ENCODE measurements at regions not wholly inside any gene's neighbourhood (a gene's known extent, or its start where the extent isn't known, plus 50 kb on each side); places are given as distances from the start of the nearest gene placed in this dataset.

- H3K4me3 ChIP-seq, result no peak overlapping the region
- no peaks in the 10 kb centered on the region for H3K9me2 ChIP-seq (replicated peaks; ENCODE audit: insufficient read depth)
- no peaks in the 10 kb centered on the region for H3K79me2 ChIP-seq
- H3K4me2 ChIP-seq, result peak overlapping the region; percentile 45
- H4K20me1 ChIP-seq (ENCODE audit: insufficient read depth, poor library complexity, severe bottlenecking), result no peaks in the 10 kb centered on the region
- WGBS (ENCODE audit: low lambda C conversion rate, missing lambda C conversion rate), result 43% methylated on average over 10 of the region's 10 CpGs
- no peak overlapping the region for H2AFZ ChIP-seq
- DNase-seq (ENCODE audit: low spot score), result peak; percentile 68
- peaks cover 5% of the 10 kb centered on the region for H3K4me1 ChIP-seq (ENCODE audit: insufficient read depth)
- TF ChIP-seq EZH2 (IDR thresholded peaks at IDR 0.05; ENCODE audit: borderline replicate concordance) (no peak), CTCF (IDR thresholded peaks at IDR 0.05; ENCODE audit: poor library complexity) (no peak), EZH2phosphoT487 (IDR thresholded peaks at IDR 0.05; ENCODE audit: low read depth, severe bottlenecking, unreplicated experiment) (no peak)
- no peaks in the 10 kb centered on the region for H3K9me3 ChIP-seq (ENCODE audit: low read depth)
- no peaks in the 10 kb centered on the region for H3K27me3 ChIP-seq
- H3K27ac ChIP-seq, result peak overlapping the region; percentile 75
- no peaks in the 10 kb centered on the region for H3K36me3 ChIP-seq (replicated peaks; ENCODE audit: insufficient read depth, low read depth)
These were observed 154.9 kb upstream of the MPPED2 start for GRCh38 chr11:30741039-30741550.

- Histone ChIP-seq H3K27ac (peak overlapping the region; percentile 51), H3K36me3 (replicated peaks; ENCODE audit: insufficient read depth, low read depth) (no peaks in the 10 kb centered on the region), H2AFZ (no peak overlapping the region), H3K4me2 (peak overlapping the region; percentile 45), H3K4me1 (ENCODE audit: insufficient read depth) (peaks cover 5% of the 10 kb centered on the region), H3K9me3 (ENCODE audit: low read depth) (no peaks in the 10 kb centered on the region), H3K27me3 (no peaks in the 10 kb centered on the region), H3K9me2 (replicated peaks; ENCODE audit: insufficient read depth) (no peaks in the 10 kb centered on the region), H3K79me2 (no peaks in the 10 kb centered on the region), H4K20me1 (ENCODE audit: insufficient read depth, poor library complexity, severe bottlenecking) (no peaks in the 10 kb centered on the region), H3K4me3 (no peak overlapping the region)
- WGBS (ENCODE audit: low lambda C conversion rate, missing lambda C conversion rate), result 88% methylated on average over 1 of the region's 1 CpG
- TF ChIP-seq EZH2 (IDR thresholded peaks at IDR 0.05; ENCODE audit: borderline replicate concordance), result no peak
- no peak for TF ChIP-seq EZH2phosphoT487 (IDR thresholded peaks at IDR 0.05; ENCODE audit: low read depth, severe bottlenecking, unreplicated experiment)
- no peak for TF ChIP-seq CTCF (IDR thresholded peaks at IDR 0.05; ENCODE audit: poor library complexity)
- no peak for DNase-seq (ENCODE audit: low spot score)
These were observed 153.9 kb upstream of the MPPED2 start for GRCh38 chr11:30740091-30740490.

- no peak for TF ChIP-seq EZH2 (IDR thresholded peaks at IDR 0.05; ENCODE audit: borderline replicate concordance)
- no peak for TF ChIP-seq CTCF (IDR thresholded peaks at IDR 0.05; ENCODE audit: poor library complexity)
- no peak for TF ChIP-seq EZH2phosphoT487 (IDR thresholded peaks at IDR 0.05; ENCODE audit: low read depth, severe bottlenecking, unreplicated experiment)
- H3K27ac ChIP-seq, result no peak overlapping the region
- H3K9me2 ChIP-seq (replicated peaks; ENCODE audit: insufficient read depth), result no peaks in the 10 kb centered on the region
- H4K20me1 ChIP-seq (ENCODE audit: insufficient read depth, poor library complexity, severe bottlenecking), result no peaks in the 10 kb centered on the region
- DNase-seq (ENCODE audit: low spot score), result no peak
- H3K4me2 ChIP-seq, result no peak overlapping the region
- no peaks in the 10 kb centered on the region for H3K27me3 ChIP-seq
- H3K79me2 ChIP-seq, result no peaks in the 10 kb centered on the region
- no peak overlapping the region for H3K4me3 ChIP-seq
- H3K36me3 ChIP-seq (replicated peaks; ENCODE audit: insufficient read depth, low read depth), result no peaks in the 10 kb centered on the region
- H3K9me3 ChIP-seq (ENCODE audit: low read depth), result no peaks in the 10 kb centered on the region
- H2AFZ ChIP-seq, result no peak overlapping the region
- H3K4me1 ChIP-seq (ENCODE audit: insufficient read depth), result peaks cover 5% of the 10 kb centered on the region
These were observed 149.8 kb upstream of the MPPED2 start for GRCh38 chr11:30735946-30736345.

- no peak for DNase-seq (ENCODE audit: low spot score)
- Histone ChIP-seq H3K4me3 (no peak overlapping the region), H3K9me2 (replicated peaks; ENCODE audit: insufficient read depth) (no peaks in the 10 kb centered on the region), H4K20me1 (ENCODE audit: insufficient read depth, poor library complexity, severe bottlenecking) (no peaks in the 10 kb centered on the region), H3K36me3 (replicated peaks; ENCODE audit: insufficient read depth, low read depth) (no peaks in the 10 kb centered on the region), H3K27me3 (no peaks in the 10 kb centered on the region), H3K9me3 (ENCODE audit: low read depth) (no peaks in the 10 kb centered on the region), H2AFZ (no peak overlapping the region), H3K79me2 (no peaks in the 10 kb centered on the region), H3K4me1 (ENCODE audit: insufficient read depth) (no peaks in the 10 kb centered on the region), H3K4me2 (no peak overlapping the region), H3K27ac (no peak overlapping the region)
- WGBS (ENCODE audit: low lambda C conversion rate, missing lambda C conversion rate), result 93% methylated on average over 1 of the region's 1 CpG
- TF ChIP-seq CTCF (IDR thresholded peaks at IDR 0.05; ENCODE audit: poor library complexity) (no peak), EZH2phosphoT487 (IDR thresholded peaks at IDR 0.05; ENCODE audit: low read depth, severe bottlenecking, unreplicated experiment) (no peak), EZH2 (IDR thresholded peaks at IDR 0.05; ENCODE audit: borderline replicate concordance) (no peak)
These were observed 147.6 kb upstream of the MPPED2 start for GRCh38 chr11:30733748-30734147.

Data from hepatocyte (in vitro differentiated cells).